ENCODE measurements at regions not wholly inside any gene's neighbourhood (a gene's known extent, or its start where the extent isn't known, plus 50 kb on each side); places are given as distances from the start of the nearest gene placed in this dataset.

- TF ChIP-seq YY1 (IDR thresholded peaks at IDR 0.05; ENCODE audit: insufficient read depth, insufficient read length) (no peak), ZNF274 (IDR thresholded peaks at IDR 0.05; ENCODE audit: low read depth, low read length) (no peak)
Measured at GRCh38 chr1:157272729-157273524, 134.7 kb upstream of the ETV3 start.
